IPS-20b (cell line): ENCODE measurements at regions not wholly inside any gene's neighbourhood (a gene's known extent, or its start where the extent isn't known, plus 50 kb on each side); places are given as distances from the start of the nearest gene placed in this dataset.

ENCODE experiments used
- H3K27ac ChIP-seq: one replicate; pipeline ENCODE4 v1.5.1; 2013; ENCODE audit warnings: low read length
- H3K27me3 ChIP-seq: 2 replicates; pipeline ENCODE4 v1.6.1; 2013; ENCODE audit warnings: mild to moderate bottlenecking, low read length, inconsistent platforms; ENCODE audit not compliant: insufficient read depth
- H3K36me3 ChIP-seq: 2 replicates; pipeline ENCODE4 v1.6.1; 2013; ENCODE audit warnings: low read depth, mild to moderate bottlenecking, inconsistent platforms, low read length, moderate library complexity; ENCODE audit not compliant: insufficient read depth
- H3K4me1 ChIP-seq: 2 replicates; pipeline ENCODE4 v1.6.1; 2013; ENCODE audit warnings: mild to moderate bottlenecking, control low read depth, inconsistent platforms, low read length, moderate library complexity; ENCODE audit not compliant: insufficient read depth
- H3K4me3 ChIP-seq: 2 replicates; pipeline ENCODE4 v1.5.1; 2013; ENCODE audit warnings: mild to moderate bottlenecking, low read length, inconsistent platforms
- H3K9ac ChIP-seq: 2 replicates; pipeline ENCODE4 v1.6.1; 2013; ENCODE audit warnings: low read depth, mild to moderate bottlenecking, inconsistent platforms, low read length, moderate library complexity
- H3K9me3 ChIP-seq: 2 replicates; pipeline ENCODE4 v1.6.1; 2013; ENCODE audit warnings: mild to moderate bottlenecking, low read depth, low read length, inconsistent platforms; ENCODE audit not compliant: insufficient read depth

DNA sequence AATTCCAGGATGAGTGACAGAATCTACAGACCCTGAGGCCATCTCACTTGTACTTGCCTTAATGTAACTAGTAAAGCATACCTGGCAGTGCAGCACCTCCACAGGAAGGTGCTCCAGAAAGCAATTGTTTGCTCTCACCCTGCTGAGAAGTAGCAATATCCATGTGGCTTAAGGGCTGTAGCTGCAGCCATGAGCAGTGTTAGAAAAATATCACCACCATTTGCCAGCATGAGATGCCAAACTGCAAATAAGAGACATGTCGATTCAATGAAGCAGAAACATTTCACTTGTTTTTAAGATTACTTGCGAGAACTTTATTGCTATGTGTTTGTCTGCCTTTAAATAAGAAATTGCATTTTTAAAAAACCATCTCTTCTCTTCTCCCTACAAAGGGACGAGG, 151.5 kb downstream of the PRL start:
- Histone ChIP-seq H3K9me3 (no peaks in the 10 kb centered on the region), H3K27me3 (no peaks in the 10 kb centered on the region), H3K36me3 (no peaks in the 10 kb centered on the region), H3K27ac (no peak overlapping the region), H3K4me1 (peaks cover 37% of the 10 kb centered on the region), H3K4me3 (no peak overlapping the region), H3K9ac (no peak overlapping the region; the same call in 1 of the 2 replicates)

DNA sequence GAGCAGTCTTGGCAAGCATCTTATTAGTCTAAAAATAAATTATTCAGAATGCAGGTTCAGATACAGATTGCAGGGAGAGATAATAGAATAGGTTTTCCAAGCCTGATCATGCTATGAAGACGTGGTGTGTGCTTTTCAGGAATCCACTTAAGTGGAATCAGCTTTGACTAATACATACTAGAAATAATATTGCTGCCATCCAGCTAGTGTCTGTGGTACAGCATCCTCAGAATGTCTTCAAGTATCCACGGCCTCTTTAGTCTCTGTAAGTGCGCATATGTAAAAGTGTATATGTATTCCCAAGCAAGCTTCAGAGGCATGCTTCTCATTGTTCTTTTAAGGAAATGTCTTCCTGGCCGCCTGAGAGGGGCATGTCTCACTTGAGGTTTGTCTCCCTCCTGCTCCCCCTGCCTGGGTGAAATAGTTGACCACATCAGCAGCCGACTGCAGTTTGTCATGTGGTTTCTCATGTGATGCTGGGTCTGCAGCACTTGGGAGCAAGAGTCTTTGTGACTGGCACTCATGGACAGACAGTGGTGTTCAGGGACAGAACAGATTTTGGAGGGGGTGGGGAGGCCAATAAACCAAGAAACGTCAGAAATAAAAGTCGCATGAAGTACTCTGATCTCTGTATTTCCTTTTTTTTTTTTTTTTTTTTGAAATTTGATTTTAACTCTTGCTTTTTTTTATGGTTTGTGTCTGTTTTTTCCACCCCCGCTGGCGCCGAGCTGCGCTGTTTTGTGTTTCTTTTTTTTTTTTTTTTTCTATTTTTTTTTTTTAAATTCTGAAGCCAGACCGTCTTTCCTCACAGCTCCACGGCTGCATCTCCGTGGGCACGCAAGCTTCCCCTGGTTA, 150.8 kb downstream of the PRL start:
- no peaks in the 10 kb centered on the region for H3K9me3 ChIP-seq
- peaks cover 37% of the 10 kb centered on the region for H3K4me1 ChIP-seq
- no peaks in the 10 kb centered on the region for H3K36me3 ChIP-seq
- peak overlapping the region; percentile 7; the same call in 1 of the 2 replicates for H3K9ac ChIP-seq
- H3K27me3 ChIP-seq, result no peaks in the 10 kb centered on the region
- H3K4me3 ChIP-seq, result no peak overlapping the region
- no peak overlapping the region for H3K27ac ChIP-seq

DNA sequence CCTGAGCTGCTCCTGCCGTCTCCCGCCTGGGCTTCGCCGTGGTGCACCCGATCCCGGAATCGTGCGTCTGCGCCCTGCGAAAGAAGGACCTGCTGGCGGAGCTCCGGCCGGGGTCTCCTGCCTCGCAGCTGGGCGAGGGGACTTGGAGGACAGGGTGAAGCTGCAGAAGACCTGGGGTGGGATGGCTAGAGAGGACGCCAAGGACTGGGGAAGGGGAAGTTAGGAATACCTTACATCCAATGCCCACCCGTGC, 150.2 kb downstream of the PRL start:
- no peaks in the 10 kb centered on the region for H3K27me3 ChIP-seq
- peaks cover 37% of the 10 kb centered on the region for H3K4me1 ChIP-seq
- H3K27ac ChIP-seq, result no peak overlapping the region
- no peak overlapping the region for H3K4me3 ChIP-seq
- no peaks in the 10 kb centered on the region for H3K36me3 ChIP-seq
- no peak overlapping the region for H3K9ac ChIP-seq
- no peaks in the 10 kb centered on the region for H3K9me3 ChIP-seq

DNA sequence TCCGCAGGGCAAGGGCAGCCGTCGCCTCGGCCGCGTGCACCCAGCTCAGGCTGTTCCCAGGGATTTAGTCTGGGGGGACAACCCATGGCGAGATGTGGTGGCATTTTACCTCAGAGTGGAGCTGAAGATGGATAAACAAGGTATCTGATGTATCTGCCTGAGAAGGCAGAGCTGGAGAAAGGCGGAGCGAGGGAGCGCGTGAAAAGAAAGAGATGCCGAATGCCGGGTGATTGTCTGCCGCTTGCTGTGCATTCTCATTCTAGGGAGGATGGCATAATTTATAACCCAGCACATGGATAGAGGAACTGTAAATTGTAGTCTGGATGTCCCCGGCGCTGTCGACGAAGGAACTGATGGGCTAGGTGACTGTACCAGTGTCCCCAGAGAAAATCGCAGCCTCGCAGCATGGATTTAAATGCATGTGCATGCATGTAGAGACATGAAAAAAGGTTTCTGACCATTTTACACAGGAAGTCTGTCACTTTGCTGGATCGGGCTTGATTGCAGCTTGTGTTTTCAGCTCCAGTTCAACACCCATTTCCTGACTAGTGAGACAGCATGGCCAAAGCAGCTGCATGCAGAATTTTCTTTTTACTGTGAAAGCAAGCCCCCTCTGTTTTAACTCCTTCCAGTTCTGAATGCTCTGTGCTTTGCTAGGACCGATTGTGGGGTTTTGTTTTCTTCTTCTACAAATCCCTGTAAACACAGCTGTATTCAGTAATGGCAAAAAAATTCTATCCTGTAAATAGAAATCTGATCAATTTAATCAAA, 149.7 kb downstream of the PRL start:
- H3K9ac ChIP-seq, result no peak overlapping the region
- no peaks in the 10 kb centered on the region for H3K36me3 ChIP-seq
- H3K27ac ChIP-seq, result no peak overlapping the region
- H3K9me3 ChIP-seq, result no peaks in the 10 kb centered on the region
- H3K4me1 ChIP-seq, result peaks cover 37% of the 10 kb centered on the region
- no peaks in the 10 kb centered on the region for H3K27me3 ChIP-seq
- H3K4me3 ChIP-seq, result no peak overlapping the region

DNA sequence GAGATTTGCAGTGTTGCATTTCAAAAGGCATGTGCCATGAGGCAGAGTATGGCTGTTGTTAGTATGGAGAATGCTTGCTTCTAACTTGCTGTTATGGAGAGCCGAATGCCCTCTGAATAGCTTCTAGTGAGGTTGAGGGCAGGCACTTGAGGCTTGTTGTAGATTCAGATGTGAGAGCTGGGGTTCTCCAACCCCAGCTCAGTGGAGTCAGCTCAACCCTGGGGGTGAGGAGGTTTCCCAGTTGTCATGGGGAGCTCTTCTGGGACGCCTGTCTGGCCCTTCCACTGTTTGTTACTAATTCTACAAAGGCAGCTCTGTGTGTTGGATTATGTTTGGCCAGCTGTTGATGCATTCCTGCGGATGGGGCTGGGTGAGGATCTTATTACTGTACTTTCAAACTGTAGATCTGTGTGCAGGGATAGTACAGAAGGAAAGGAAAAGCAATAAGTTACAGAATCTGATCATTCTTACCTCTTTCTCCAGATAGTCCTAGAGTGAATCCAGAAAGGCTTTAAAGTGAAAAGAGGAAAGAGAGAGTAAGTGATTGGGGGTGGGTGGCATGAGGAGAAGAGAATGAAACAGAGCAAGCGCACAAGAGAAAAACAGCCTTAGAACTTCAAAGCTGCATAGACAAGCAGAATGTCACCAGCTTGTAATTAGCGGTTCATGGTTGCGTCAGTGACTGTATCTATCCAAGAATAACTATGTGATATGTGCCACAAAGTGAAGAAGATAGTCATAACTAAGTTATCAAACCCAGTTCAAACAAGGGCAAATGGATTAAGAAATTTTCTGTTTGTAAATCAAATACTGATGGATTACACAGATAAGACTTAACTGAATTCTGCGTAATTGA, 148.7 kb downstream of the PRL start:
- no peaks in the 10 kb centered on the region for H3K9me3 ChIP-seq

DNA sequence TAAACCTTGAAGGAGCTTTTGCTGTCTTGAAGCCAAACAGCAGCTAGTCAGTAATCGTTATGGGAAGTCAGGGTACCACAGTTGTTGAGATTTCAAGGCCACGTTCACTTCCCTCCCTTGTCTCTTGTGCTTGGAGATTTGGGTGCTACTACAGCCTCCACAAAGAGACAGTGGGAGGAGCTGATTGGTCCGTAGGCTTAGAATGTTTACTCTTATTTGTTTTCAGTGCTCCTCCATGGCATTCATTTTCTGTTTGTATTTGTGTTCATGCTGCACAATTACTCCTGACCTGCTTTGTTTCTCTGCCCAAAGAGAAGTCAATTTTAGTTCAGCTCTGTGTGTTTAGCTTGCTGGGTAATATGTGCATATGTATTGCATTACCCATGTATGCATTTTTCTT, 147.7 kb downstream of the PRL start:
- Histone ChIP-seq H3K4me1 (peaks cover 37% of the 10 kb centered on the region), H3K27ac (peak overlapping the region; percentile 18)

More for the DNA sequence above, 148.7 kb downstream of the PRL start:
- no peaks in the 10 kb centered on the region for H3K36me3 ChIP-seq
- H3K27me3 ChIP-seq, result no peaks in the 10 kb centered on the region
- no peak overlapping the region for H3K27ac ChIP-seq
- H3K4me3 ChIP-seq, result no peak overlapping the region
- peaks cover 37% of the 10 kb centered on the region for H3K4me1 ChIP-seq
- 0 out of 2 replicates have a peak overlapping the region, but pooled peaks have one; percentile 5 for H3K9ac ChIP-seq

DNA sequence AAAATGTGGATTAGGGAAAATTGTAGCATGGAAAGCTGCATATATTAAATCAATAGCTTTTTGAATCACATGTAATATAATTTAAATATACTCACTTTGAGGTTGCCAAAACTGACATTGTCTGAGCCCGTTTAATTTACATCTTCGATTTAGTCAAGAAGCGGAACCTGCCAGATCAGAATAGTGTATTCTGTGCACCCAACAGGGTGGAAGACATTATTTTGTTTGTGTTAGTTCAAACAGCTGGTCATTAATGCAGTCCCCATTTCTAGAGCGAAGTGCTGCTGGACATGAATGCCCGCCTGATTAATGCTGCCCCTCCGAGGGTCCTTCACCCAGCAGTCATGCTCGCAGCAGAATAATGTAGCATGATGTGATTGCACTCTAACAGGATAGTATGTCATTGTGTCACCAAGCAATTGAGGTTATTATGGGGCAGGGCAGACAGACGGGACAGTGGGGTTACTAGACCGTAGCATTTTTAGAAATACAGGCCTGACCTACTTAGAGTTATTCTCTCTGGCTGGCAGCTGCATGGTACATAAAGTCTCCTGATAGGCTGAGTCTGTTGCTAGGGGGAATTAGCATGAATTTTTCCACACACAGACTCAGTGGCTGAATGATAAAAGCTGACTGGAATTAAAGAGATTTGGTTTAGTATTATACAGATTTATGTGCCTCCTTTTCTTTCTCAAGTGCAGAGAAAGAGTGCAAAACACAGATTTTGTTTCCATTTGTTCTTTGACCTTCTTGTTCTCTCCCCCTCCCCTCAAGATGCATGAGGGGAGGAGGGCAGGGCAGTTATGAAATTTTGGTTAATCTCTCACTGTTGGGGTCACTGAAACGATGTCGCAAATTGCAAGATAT, 147.1 kb downstream of the PRL start:
- H3K27ac ChIP-seq, result no peak overlapping the region
- H3K4me1 ChIP-seq, result peaks cover 37% of the 10 kb centered on the region

More for the DNA sequence above, 147.7 kb downstream of the PRL start:
- no peaks in the 10 kb centered on the region for H3K9me3 ChIP-seq
- H3K27me3 ChIP-seq, result no peaks in the 10 kb centered on the region
- no peak overlapping the region for H3K4me3 ChIP-seq
- H3K9ac ChIP-seq, result no peak overlapping the region
- no peaks in the 10 kb centered on the region for H3K36me3 ChIP-seq

DNA sequence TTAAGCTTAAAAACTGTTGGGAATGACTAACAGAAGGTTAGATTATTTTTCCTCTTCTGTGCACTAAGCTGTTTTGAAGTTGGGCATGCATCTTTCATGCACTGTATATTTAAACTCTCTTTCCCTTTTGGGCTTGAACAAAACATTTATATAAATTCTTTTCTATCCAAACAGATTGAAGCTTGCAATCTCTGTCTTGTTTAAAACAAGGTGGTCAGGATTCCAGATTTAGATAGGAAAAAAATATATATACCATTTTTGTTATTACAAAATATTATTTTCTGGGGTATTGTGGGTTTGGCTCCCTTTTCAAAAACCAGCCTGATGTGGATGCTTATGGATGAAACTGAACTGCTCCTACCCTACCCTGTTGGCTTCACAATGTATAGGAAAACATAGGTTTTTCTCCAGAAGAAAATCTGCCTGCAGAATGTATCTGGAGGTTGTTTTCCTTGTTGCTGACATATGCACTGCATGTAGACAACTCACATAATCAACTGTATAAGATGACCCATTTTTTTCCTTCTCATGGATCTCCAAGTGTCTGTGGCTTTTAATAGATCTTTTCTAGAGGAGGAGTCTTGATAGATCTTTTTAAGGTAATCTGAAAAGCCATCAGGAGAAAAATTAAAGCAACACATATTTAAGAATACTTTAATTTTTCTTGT, 146.3 kb downstream of the PRL start:
- Histone ChIP-seq H3K27me3 (no peaks in the 10 kb centered on the region), H3K36me3 (no peaks in the 10 kb centered on the region), H3K27ac (no peak overlapping the region), H3K9me3 (no peaks in the 10 kb centered on the region), H3K4me3 (no peak overlapping the region), H3K9ac (no peak overlapping the region), H3K4me1 (peaks cover 30% of the 10 kb centered on the region)

More for the DNA sequence above, 147.1 kb downstream of the PRL start:
- Histone ChIP-seq H3K27me3 (no peaks in the 10 kb centered on the region), H3K4me3 (no peak overlapping the region), H3K36me3 (no peaks in the 10 kb centered on the region), H3K9me3 (no peaks in the 10 kb centered on the region), H3K9ac (no peak overlapping the region)

DNA sequence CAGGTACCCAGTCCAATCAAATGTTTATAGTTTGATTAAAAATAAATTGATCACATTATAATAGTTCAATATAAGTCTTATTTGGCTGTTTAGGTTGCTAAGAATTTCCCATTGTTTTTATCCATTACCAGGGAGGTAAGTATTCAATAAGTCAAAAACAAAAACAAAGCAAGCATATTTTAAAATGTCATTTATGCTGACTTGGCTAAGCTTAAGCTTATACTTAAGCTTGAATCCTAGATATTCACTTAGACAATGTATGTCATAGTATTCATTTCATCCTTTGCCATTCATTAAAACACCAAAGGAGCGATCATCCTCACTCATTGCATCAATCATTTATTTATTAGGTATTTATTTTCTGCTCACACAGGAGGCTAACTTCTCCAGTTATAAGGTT, 144.9 kb downstream of the PRL start:
- Histone ChIP-seq H3K9me3 (no peaks in the 10 kb centered on the region), H3K27ac (no peak overlapping the region), H3K27me3 (no peaks in the 10 kb centered on the region), H3K36me3 (no peaks in the 10 kb centered on the region), H3K4me3 (no peak overlapping the region), H3K9ac (no peak overlapping the region), H3K4me1 (peaks cover 22% of the 10 kb centered on the region)

DNA sequence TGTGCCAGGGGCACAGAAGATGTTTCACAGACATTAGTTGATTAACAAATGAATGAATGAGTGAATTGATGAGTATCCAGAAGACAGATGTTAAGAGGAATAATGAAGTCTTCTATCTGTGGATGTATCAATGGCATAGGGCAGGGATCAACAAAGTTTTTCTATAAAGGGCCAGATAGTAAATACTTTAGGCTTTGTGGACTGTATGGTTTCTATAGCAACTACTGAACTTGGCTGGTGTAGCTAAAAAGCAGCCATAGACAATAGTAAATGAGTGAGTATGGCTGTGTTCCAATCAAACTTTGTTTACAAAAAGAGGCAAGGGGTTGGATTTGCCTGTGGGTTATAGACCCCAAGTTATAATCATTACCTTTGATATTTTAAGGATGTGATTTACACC, 144.0 kb downstream of the PRL start:
- Histone ChIP-seq H3K27ac (no peak overlapping the region), H3K27me3 (no peaks in the 10 kb centered on the region), H3K9ac (no peak overlapping the region), H3K4me3 (no peak overlapping the region), H3K9me3 (no peaks in the 10 kb centered on the region), H3K4me1 (peaks cover 14% of the 10 kb centered on the region), H3K36me3 (no peaks in the 10 kb centered on the region)
